ENCODE measurements at regions not wholly inside any gene's neighbourhood (a gene's known extent, or its start where the extent isn't known, plus 50 kb on each side); places are given as distances from the start of the nearest gene placed in this dataset.
"Not testable (repeated sequence)": the region's sequence is repeated elsewhere in the genome, so short reads cannot be mapped to it uniquely, and the experiment has no call there.

GRCh38 chr10:8279598-8279997 lies 225.1 kb downstream of the GATA3 start:
- TF ChIP-seq CTCF (IDR thresholded peaks at IDR 0.05; ENCODE audit: low read depth, low read length), result no peak
- H3K27ac ChIP-seq (ENCODE audit: low read depth, low read length), result no peak overlapping the region
- ChIA-PET POLR2A (no interaction called here), CTCF (no interaction called here)
- no peak overlapping the region for H3K4me3 ChIP-seq (ENCODE audit: low read depth, low read length)
- peaks cover 3% of the 10 kb centered on the region for H3K9me3 ChIP-seq (ENCODE audit: control insufficient read depth, insufficient read depth, low read length)
- no peak for DNase-seq (ENCODE audit: low read depth, low spot score)
- H3K27me3 ChIP-seq (ENCODE audit: control insufficient read depth, insufficient read depth, low read length), result no peaks in the 10 kb centered on the region

- Histone ChIP-seq H3K4me3 (ENCODE audit: low read depth, low read length) (no peak overlapping the region), H3K27me3 (ENCODE audit: control insufficient read depth, insufficient read depth, low read length) (no peaks in the 10 kb centered on the region), H3K9me3 (ENCODE audit: control insufficient read depth, insufficient read depth, low read length) (peaks cover 7% of the 10 kb centered on the region), H3K27ac (ENCODE audit: low read depth, low read length) (no peak overlapping the region)
- ChIA-PET POLR2A (no interaction called here), CTCF (no interaction called here)
- TF ChIP-seq CTCF (IDR thresholded peaks at IDR 0.05; ENCODE audit: low read depth, low read length), result no peak
- DNase-seq (ENCODE audit: low read depth, low spot score), result no peak
Measured at GRCh38 chr10:8280946-8281345, 226.5 kb downstream of the GATA3 start.

- no peak overlapping the region for H3K4me3 ChIP-seq (ENCODE audit: low read depth, low read length)
Measured at GRCh38 chr10:8282340-8282739, 227.9 kb downstream of the GATA3 start.

GRCh38 chr10:8283166-8283905 lies 228.8 kb downstream of the GATA3 start:
- Histone ChIP-seq H3K27ac (ENCODE audit: low read depth, low read length) (no peak overlapping the region), H3K9me3 (ENCODE audit: control insufficient read depth, insufficient read depth, low read length) (peaks cover 12% of the 10 kb centered on the region), H3K27me3 (ENCODE audit: control insufficient read depth, insufficient read depth, low read length) (no peaks in the 10 kb centered on the region), H3K4me3 (ENCODE audit: low read depth, low read length) (no peak overlapping the region)
- DNase-seq (ENCODE audit: low read depth, low spot score), result no peak
- ChIA-PET CTCF (no interaction called here), POLR2A (no interaction called here)
- TF ChIP-seq CTCF (IDR thresholded peaks at IDR 0.05; ENCODE audit: low read depth, low read length), result no peak

More at GRCh38 chr10:8282340-8282739, 227.9 kb downstream of the GATA3 start:
- POLR2A ChIA-PET, result no interaction called here
- CTCF ChIA-PET, result no interaction called here
- no peak for TF ChIP-seq CTCF (IDR thresholded peaks at IDR 0.05; ENCODE audit: low read depth, low read length)
- Histone ChIP-seq H3K9me3 (ENCODE audit: control insufficient read depth, insufficient read depth, low read length) (peaks cover 10% of the 10 kb centered on the region), H3K27me3 (ENCODE audit: control insufficient read depth, insufficient read depth, low read length) (no peaks in the 10 kb centered on the region), H3K27ac (ENCODE audit: low read depth, low read length) (no peak overlapping the region)
- no peak for DNase-seq (ENCODE audit: low read depth, low spot score)

- no peak overlapping the region for H3K27ac ChIP-seq (ENCODE audit: low read depth, low read length)
- peaks cover 12% of the 10 kb centered on the region for H3K9me3 ChIP-seq (ENCODE audit: control insufficient read depth, insufficient read depth, low read length)
- no peaks in the 10 kb centered on the region for H3K27me3 ChIP-seq (ENCODE audit: control insufficient read depth, insufficient read depth, low read length)
- no peak overlapping the region for H3K4me3 ChIP-seq (ENCODE audit: low read depth, low read length)
- ChIA-PET CTCF (no interaction called here), POLR2A (no interaction called here)
- DNase-seq (ENCODE audit: low read depth, low spot score), result no peak
- TF ChIP-seq CTCF (IDR thresholded peaks at IDR 0.05; ENCODE audit: low read depth, low read length), result no peak
Measured at GRCh38 chr10:8283986-8284385, 229.5 kb downstream of the GATA3 start.

GRCh38 chr10:8285970-8286369 lies 231.5 kb downstream of the GATA3 start:
- H3K27me3 ChIP-seq (ENCODE audit: control insufficient read depth, insufficient read depth, low read length); H3K9me3 ChIP-seq (ENCODE audit: control insufficient read depth, insufficient read depth, low read length); H3K4me3 ChIP-seq (ENCODE audit: low read depth, low read length); DNase-seq (ENCODE audit: low read depth, low spot score); POLR2A ChIA-PET; CTCF ChIA-PET; H3K27ac ChIP-seq (ENCODE audit: low read depth, low read length): not testable (repeated sequence)

All from AG04450 (cell line).